Esophagus muscularis mucosa (tissue), 4 donors: ENCODE measurements at regions not wholly inside any gene's neighbourhood (a gene's known extent, or its start where the extent isn't known, plus 50 kb on each side); places are given as distances from the start of the nearest gene placed in this dataset.

ENCODE experiments used
- EP300 ChIP-seq: sonication (generic); formaldehyde crosslinking; IDR thresholded peaks from one replicate; pipeline ENCODE4 v1.6.1; 2017; ENCODE audit warnings: antibody characterized with exemption
- POLR2A ChIP-seq: fragments of 450-650 bp; IDR thresholded peaks from one replicate; pipeline ENCODE4 v1.6.1; 2017; ENCODE audit warnings: antibody characterized with exemption, moderate library complexity, mild to moderate bottlenecking, low read depth
- TF ChIP-seq, protein P1 (sequence below), 3 experiments: fragments of 200-600 bp in 2 of 3; fragments of 450-650 bp in 1 of 3; sonication (generic) in 2 of 3; IDR thresholded peaks; one replicate each; pipeline ENCODE4 v1.5.1; 2017 to 2019; ENCODE audit warnings: antibody characterized with exemption in 3 of 3, mild to moderate bottlenecking in 2 of 3, moderate library complexity in 1 of 3

DNA sequence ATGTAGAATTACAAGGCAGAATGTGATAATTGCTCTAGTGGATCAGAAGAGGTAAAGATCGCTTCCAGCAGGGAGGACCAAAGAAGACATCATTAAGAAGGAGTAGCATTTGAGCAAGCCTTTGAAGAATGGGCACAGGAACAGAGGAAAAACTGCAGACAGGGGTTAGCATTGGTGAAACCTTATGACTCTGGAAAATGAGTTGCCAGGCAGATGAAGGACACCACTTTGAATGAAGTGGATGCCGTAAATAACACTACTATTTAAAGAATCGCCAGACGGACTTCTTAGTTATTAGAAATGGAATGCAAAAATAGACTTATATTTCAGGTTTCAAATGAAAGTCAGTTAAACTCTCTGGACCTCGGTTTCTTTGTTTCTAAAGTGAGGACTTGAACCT lies 727.7 kb downstream of the USP25 start:
- TF ChIP-seq, protein P1, sequence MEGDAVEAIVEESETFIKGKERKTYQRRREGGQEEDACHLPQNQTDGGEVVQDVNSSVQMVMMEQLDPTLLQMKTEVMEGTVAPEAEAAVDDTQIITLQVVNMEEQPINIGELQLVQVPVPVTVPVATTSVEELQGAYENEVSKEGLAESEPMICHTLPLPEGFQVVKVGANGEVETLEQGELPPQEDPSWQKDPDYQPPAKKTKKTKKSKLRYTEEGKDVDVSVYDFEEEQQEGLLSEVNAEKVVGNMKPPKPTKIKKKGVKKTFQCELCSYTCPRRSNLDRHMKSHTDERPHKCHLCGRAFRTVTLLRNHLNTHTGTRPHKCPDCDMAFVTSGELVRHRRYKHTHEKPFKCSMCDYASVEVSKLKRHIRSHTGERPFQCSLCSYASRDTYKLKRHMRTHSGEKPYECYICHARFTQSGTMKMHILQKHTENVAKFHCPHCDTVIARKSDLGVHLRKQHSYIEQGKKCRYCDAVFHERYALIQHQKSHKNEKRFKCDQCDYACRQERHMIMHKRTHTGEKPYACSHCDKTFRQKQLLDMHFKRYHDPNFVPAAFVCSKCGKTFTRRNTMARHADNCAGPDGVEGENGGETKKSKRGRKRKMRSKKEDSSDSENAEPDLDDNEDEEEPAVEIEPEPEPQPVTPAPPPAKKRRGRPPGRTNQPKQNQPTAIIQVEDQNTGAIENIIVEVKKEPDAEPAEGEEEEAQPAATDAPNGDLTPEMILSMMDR (IDR thresholded peaks at IDR 0.05): no peak
- TF ChIP-seq EP300 (no peak), POLR2A (no peak)
